Heart left ventricle (tissue), 16 donors: ENCODE measurements at regions not wholly inside any gene's neighbourhood (a gene's known extent, or its start where the extent isn't known, plus 50 kb on each side); places are given as distances from the start of the nearest gene placed in this dataset.

ENCODE experiments used
- ATAC-seq, 4 donors: fragments of 200-7000 bp; cut with Tn5 transposase; one replicate each; pipeline ENCODE4 v1.9.1; 2020 to 2022; ENCODE audit warnings: moderate library complexity in 4 of 4, mild to moderate bottlenecking in 3 of 4, moderate number of reproducible peaks in 1 of 4
- DNase-seq, 5 donors: peaks; one replicate each; pipeline ENCODE4 v3.0.0-alpha.2; 2020
- H3K27ac ChIP-seq, 12 donors: fragments of 200-600 bp; sonication (generic) in 4 of 12; one replicate each; pipeline versions ENCODE4 v1.5.0 to v1.8.0; 2016 to 2022; ENCODE audit warnings: mild to moderate bottlenecking in 2 of 12
- H3K27me3 ChIP-seq, 9 donors: fragments of 200-600 bp; sonication (generic) in 2 of 9; one replicate each; pipeline versions ENCODE4 v1.5.1 to v1.8.0; 2016 to 2022; ENCODE audit warnings: mild to moderate bottlenecking in 3 of 9
- H3K36me3 ChIP-seq, 9 donors: fragments of 200-600 bp; sonication (generic) in 2 of 9; one replicate each; pipeline versions ENCODE4 v1.5.0 to v1.8.0; 2018 to 2022; ENCODE audit warnings: mild to moderate bottlenecking in 2 of 9
- H3K4me1 ChIP-seq, 12 donors: fragments of 200-600 bp; sonication (generic) in 4 of 12; one replicate each; pipeline versions ENCODE4 v1.5.0 to v1.8.0; 2016 to 2022; ENCODE audit warnings: mild to moderate bottlenecking in 3 of 12
- H3K4me3 ChIP-seq, 12 donors: fragments of 200-600 bp; sonication (generic) in 4 of 12; one replicate each; pipeline versions ENCODE4 v1.5.0 to v1.8.0; 2017 to 2022; ENCODE audit warnings: mild to moderate bottlenecking in 9 of 12, moderate library complexity in 4 of 12
- H3K9me3 ChIP-seq, 12 donors: fragments of 200-600 bp; sonication (generic) in 4 of 12; one replicate each; pipeline versions ENCODE4 v1.5.0 to v1.8.0; 2016 to 2022; ENCODE audit warnings: mild to moderate bottlenecking in 1 of 12
- POLR2A ChIP-seq, 2 donors: fragments of 450-650 bp; IDR thresholded peaks; one replicate each; pipeline ENCODE4 v1.6.1; 2017; ENCODE audit warnings: antibody characterized with exemption in 2 of 2, mild to moderate bottlenecking in 2 of 2, moderate library complexity in 2 of 2
- WGBS, 4 donors: extraction: QIAGEN DNeasy Blood & Tissue Kit in 2 of 4; methylation state at CpG; one replicate each; pipeline versions ENCODE4 v1.1.5 to v1.1.7; 2013 to 2018; 5-methylcytosine and 5-hydroxymethylcytosine counted together
- intact Hi-C, 10 donors: fragments of 100-400 bp; cut with DNase I; formaldehyde crosslinking; loops; one replicate each; pipeline versions ENCODE4 v1.11.1 to v1.14.2; 2022
- TF ChIP-seq, protein P1 (sequence below), 12 donors: fragments of 200-600 bp; sonication (generic) in 4 of 12; IDR thresholded peaks; one replicate each; pipeline versions ENCODE4 v1.5.0 to v1.8.0; 2018 to 2022; ENCODE audit warnings: antibody characterized with exemption in 12 of 12, mild to moderate bottlenecking in 5 of 12
- donor health status: ischemic (EF 13 %, LVEDD 7.1; RV severe dilation, severe dysfunction).
- donor health status: healthy with polysubstance abuse.
- donor health status: DM: no; HTN: yes; CAD: no.
- donor health status: DM: no; HTN: no; CAD: no.
- donor health status: ischemic (EF 25% LVEDD 6.9; RV normal size, moderate dysfunction).
- donor health status: ischemic (EF 25% LVEDD 5.7; RV mildly dilated, moderate dysfunction).
- donor health status: healthy.
- donor health status: DM: yes; HTN: yes; CAD: no.
- donor health status: ischemic (EF 35%, LVEDD 5.7; RV mildly dilated, moderate dysfunction).
- donor health status: nonischemic (EF 11% LVEDD 7.7; RV severe dilation, severe dysfunction).
- donor health status: DM: yes; HTN: yes; CAD: no.
- donor health status: PGD.
- donor health status: ischemic (EF 29% LVEDD 5.4; RV normal size, mild dysfunction).
- donor health status: nonischemic (EF 23%, LVEDD 6.1; RV moderate dilation, normal function).

DNA sequence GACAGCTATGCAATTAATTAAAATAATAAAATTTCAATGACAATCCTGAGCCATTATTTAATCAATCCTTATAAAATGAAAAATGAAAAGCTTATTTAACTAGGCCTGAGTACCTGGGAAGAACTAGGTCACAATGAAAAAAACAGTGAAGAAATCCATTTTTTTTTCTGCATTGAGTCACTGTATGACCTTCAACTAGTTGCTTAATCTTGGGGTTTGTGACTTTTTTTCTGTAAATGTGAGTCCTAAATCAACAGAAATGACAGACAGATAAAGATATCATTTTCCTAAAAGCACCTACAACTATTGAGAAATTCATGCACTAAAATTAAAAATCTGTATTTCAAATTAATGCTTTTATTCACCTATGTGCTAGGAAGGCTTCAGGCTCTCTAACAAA, 96.8 kb downstream of the TMEM26 start:
- Histone ChIP-seq H3K9me3 (no peaks in the 10 kb centered on the region), H3K4me3 (no peak overlapping the region), H3K4me1 (no peaks in the 10 kb centered on the region), H3K36me3 (no peaks in the 10 kb centered on the region), H3K27me3 (no peaks in the 10 kb centered on the region), H3K27ac (no peak overlapping the region)
- ATAC-seq (no peak), DNase-seq (no peak)
- intact Hi-C loops = no loop called here
- TF ChIP-seq, protein P1, sequence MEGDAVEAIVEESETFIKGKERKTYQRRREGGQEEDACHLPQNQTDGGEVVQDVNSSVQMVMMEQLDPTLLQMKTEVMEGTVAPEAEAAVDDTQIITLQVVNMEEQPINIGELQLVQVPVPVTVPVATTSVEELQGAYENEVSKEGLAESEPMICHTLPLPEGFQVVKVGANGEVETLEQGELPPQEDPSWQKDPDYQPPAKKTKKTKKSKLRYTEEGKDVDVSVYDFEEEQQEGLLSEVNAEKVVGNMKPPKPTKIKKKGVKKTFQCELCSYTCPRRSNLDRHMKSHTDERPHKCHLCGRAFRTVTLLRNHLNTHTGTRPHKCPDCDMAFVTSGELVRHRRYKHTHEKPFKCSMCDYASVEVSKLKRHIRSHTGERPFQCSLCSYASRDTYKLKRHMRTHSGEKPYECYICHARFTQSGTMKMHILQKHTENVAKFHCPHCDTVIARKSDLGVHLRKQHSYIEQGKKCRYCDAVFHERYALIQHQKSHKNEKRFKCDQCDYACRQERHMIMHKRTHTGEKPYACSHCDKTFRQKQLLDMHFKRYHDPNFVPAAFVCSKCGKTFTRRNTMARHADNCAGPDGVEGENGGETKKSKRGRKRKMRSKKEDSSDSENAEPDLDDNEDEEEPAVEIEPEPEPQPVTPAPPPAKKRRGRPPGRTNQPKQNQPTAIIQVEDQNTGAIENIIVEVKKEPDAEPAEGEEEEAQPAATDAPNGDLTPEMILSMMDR (IDR thresholded peaks at IDR 0.05) = no peak
- no peak for TF ChIP-seq POLR2A (IDR thresholded peaks at IDR 0.05)

DNA sequence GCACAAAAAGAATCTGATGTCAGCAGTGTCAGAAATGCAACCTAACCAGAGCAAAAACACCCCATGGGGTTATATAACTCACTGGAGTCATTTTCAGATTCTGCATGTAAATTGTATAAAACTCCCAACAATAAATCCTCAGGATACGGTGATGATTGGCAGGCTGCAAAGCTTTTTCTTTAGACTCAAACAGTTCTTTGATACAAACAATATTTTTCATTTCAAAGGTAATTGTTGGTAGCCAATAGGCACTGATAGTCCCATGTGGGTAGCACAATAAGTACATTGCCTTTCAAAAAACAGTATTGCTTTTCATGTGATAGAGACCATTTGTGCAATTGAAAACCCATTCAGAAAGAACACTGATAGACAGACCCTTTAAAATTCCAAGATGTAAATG, 98.0 kb downstream of the TMEM26 start:
- ATAC-seq (no peak), DNase-seq (no peak)
- H3K27me3 ChIP-seq = no peaks in the 10 kb centered on the region
- intact Hi-C loops = no loop called here
- H3K4me1 ChIP-seq = no peaks in the 10 kb centered on the region
- 81 to 87% (median 86%) methylated on average over 1 of the region's 1 CpG for WGBS, 4 donors
- no peak overlapping the region for H3K4me3 ChIP-seq
- H3K36me3 ChIP-seq = no peaks in the 10 kb centered on the region
- no peak for TF ChIP-seq POLR2A (IDR thresholded peaks at IDR 0.05)
- TF ChIP-seq, protein P1 (IDR thresholded peaks at IDR 0.05) = no peak
- no peaks in the 10 kb centered on the region for H3K9me3 ChIP-seq
- no peak overlapping the region for H3K27ac ChIP-seq

DNA sequence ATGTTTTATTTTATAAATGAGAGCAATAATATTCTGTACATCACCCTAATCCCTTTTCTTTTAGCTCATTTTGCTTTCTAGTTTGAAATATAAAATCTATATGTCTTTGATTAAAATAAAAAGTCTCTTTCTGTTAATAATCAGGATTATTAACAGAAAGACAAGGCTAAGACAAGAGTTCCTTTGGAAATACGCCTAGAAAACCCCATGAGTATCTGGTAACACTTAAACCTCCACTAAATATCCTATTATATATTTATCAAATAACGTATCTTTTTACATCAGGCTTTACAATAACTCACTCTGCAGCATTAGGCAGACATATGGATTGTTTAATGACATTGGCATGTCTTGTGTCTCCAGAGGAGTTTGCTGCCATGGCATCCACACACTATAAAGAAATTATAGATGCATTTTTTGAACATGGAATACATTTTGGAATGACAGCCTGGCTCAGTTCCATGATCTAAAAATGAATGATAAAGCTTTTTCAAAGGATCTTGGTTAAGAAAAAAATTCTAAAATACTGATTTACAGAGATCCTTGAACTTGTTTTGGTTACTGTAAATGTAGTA, 98.7 kb downstream of the TMEM26 start:
- ATAC-seq = no peak
- H3K27me3 ChIP-seq = no peaks in the 10 kb centered on the region

DNA sequence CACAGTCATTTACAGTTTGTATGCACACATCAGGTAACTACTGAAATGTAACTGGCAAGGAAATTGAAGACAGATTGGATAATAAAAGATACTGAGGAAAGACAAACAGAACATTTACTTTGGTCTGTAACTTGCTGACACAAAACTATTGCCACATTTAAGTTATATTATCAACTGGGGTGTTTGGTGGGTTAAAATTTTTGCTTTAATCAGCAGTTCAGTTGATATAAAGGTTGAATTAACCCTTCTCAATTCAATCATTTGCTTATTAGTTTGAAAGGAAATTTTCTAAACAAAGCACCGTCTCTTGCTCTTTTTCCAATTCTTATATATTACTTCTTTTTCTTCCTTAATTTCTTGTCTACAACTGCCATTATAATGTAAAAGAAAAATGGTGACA, 102.4 kb downstream of the TMEM26 start:
- no peak for TF ChIP-seq POLR2A (IDR thresholded peaks at IDR 0.05)
- TF ChIP-seq, protein P1 (IDR thresholded peaks at IDR 0.05) = no peak
- intact Hi-C loops = no loop called here
- 88 to 93% (median 92%) methylated on average over 1 of the region's 1 CpG for whole genome bisulfite sequencing, 4 donors

More for the DNA sequence above, 98.7 kb downstream of the TMEM26 start:
- 65 to 79% (median 69%) methylated on average over 2 of the region's 2 CpGs for WGBS, 4 donors
- TF ChIP-seq, protein P1 (IDR thresholded peaks at IDR 0.05) = no peak
- TF ChIP-seq POLR2A (IDR thresholded peaks at IDR 0.05) = no peak
- no peaks in the 10 kb centered on the region for H3K36me3 ChIP-seq
- no peak overlapping the region for H3K4me3 ChIP-seq
- no peak overlapping the region for H3K27ac ChIP-seq
- DNase-seq = no peak
- no peaks in the 10 kb centered on the region for H3K9me3 ChIP-seq
- H3K4me1 ChIP-seq = no peaks in the 10 kb centered on the region
- intact Hi-C loops = no loop called here

More for the DNA sequence above, 102.4 kb downstream of the TMEM26 start:
- H3K27me3 ChIP-seq = no peaks in the 10 kb centered on the region
- no peaks in the 10 kb centered on the region for H3K9me3 ChIP-seq
- ATAC-seq (no peak), DNase-seq (no peak)
- no peaks in the 10 kb centered on the region for H3K4me1 ChIP-seq
- no peak overlapping the region for H3K4me3 ChIP-seq
- no peak overlapping the region for H3K27ac ChIP-seq
- no peaks in the 10 kb centered on the region for H3K36me3 ChIP-seq
